IMR-90 (cell line): ENCODE measurements at regions not wholly inside any gene's neighbourhood (a gene's known extent, or its start where the extent isn't known, plus 50 kb on each side); places are given as distances from the start of the nearest gene placed in this dataset.
"Not testable (repeated sequence)": the region's sequence is repeated elsewhere in the genome, so short reads cannot be mapped to it uniquely, and the experiment has no call there.

ENCODE experiments used
- ATAC-seq: fragments of 200-7000 bp; cut with Tn5 transposase; 2 replicates; pipeline ENCODE4 v1.9.1; 2020; ENCODE audit warnings: low read depth, mild to moderate bottlenecking, moderate library complexity
- BruUV-seq: library from RNA; stranded (reverse); fragments of 400-500 nt; replicated peaks from 2 replicates; lab custom pipeline; 2021; lab: Mats Ljungman, UMichigan
- CTCF ChIA-PET: fragments of 300-600 bp; formaldehyde crosslinking; extraction: SDS; loops from one replicate; lab custom pipeline; 2021; ENCODE audit warnings: antibody characterized with exemption; lab: Yijun Ruan, JAX
- POLR2A ChIA-PET: fragments of 300-600 bp; sonication (Branson Sonifier 250); formaldehyde crosslinking; loops from one replicate; lab custom pipeline; 2022; ENCODE audit warnings: antibody characterized with exemption; ENCODE audit not compliant: unreplicated experiment; lab: Charles Lee
- DNase-seq: peaks from one replicate; pipeline ENCODE4 v3.0.0; 2013
- H2AFZ ChIP-seq: replicated peaks from 2 replicates; pipeline ENCODE3; 2013; ENCODE audit warnings: low read length, mild to moderate bottlenecking; ENCODE audit not compliant: poor library complexity
- H2AK5ac ChIP-seq: 2 replicates; pipeline ENCODE4 v1.6.1; 2013; ENCODE audit warnings: low read depth, low read length, inconsistent platforms
- H2AK9ac ChIP-seq: replicated peaks from 2 replicates; pipeline ENCODE3; 2013; ENCODE audit warnings: mild to moderate bottlenecking, low read depth, low read length, moderate library complexity; ENCODE audit not compliant: poor library complexity
- H2BK120ac ChIP-seq: 2 replicates; pipeline ENCODE4 v1.6.1; 2013; ENCODE audit warnings: low read depth, low read length, inconsistent platforms
- H2BK15ac ChIP-seq: 3 replicates; pipeline ENCODE4 v1.6.1; 2013; ENCODE audit warnings: low read depth, low read length, inconsistent platforms
- H2BK20ac ChIP-seq: 2 replicates; pipeline ENCODE4 v1.6.1; 2013; ENCODE audit warnings: low read depth, mild to moderate bottlenecking, inconsistent platforms, low read length, moderate library complexity
- H2BK5ac ChIP-seq: 2 replicates; pipeline ENCODE4 v1.6.1; 2013; ENCODE audit warnings: mild to moderate bottlenecking, low read depth, low read length, inconsistent platforms; ENCODE audit not compliant: poor library complexity, severe bottlenecking
- H3K14ac ChIP-seq: replicated peaks from 2 replicates; pipeline ENCODE4 v1.6.1; 2013; ENCODE audit warnings: low read depth, low read length, inconsistent platforms
- H3K18ac ChIP-seq: 2 replicates; pipeline ENCODE4 v1.6.1; 2013; ENCODE audit warnings: low read depth, low read length, control low read depth
- H3K23ac ChIP-seq: 2 replicates; pipeline ENCODE4 v1.6.1; 2013; ENCODE audit warnings: low read depth, low read length, inconsistent platforms
- H3K27ac ChIP-seq: 2 replicates; pipeline ENCODE4 v1.5.1; 2013; ENCODE audit warnings: mild to moderate bottlenecking, control low read depth, low read length; ENCODE audit not compliant: insufficient read depth
- H3K27me3 ChIP-seq: 2 replicates; pipeline ENCODE4 v1.6.1; 2013; ENCODE audit warnings: low read length; ENCODE audit not compliant: control insufficient read depth, insufficient read depth
- H3K36me3 ChIP-seq: 2 replicates; pipeline ENCODE4 v1.6.1; 2013; ENCODE audit warnings: low read length, mixed read lengths; ENCODE audit not compliant: control insufficient read depth, insufficient read depth
- H3K4ac ChIP-seq: 2 replicates; pipeline ENCODE4 v1.6.1; 2013; ENCODE audit warnings: low read depth, low read length, inconsistent platforms
- H3K4me1 ChIP-seq: 2 replicates; pipeline ENCODE4 v1.6.1; 2013; ENCODE audit warnings: low read length, mixed read lengths; ENCODE audit not compliant: control insufficient read depth, insufficient read depth
- H3K4me2 ChIP-seq: 2 replicates; pipeline ENCODE4 v1.6.1; 2013; ENCODE audit warnings: low read depth, mild to moderate bottlenecking, control low read depth, low read length, moderate library complexity
- H3K4me3 ChIP-seq: 2 replicates; pipeline ENCODE4 v1.5.1; 2013; ENCODE audit warnings: low read depth, mild to moderate bottlenecking, control low read depth, low read length, moderate library complexity; ENCODE audit not compliant: insufficient read depth
- H3K56ac ChIP-seq: 2 replicates; pipeline ENCODE4 v1.6.1; 2013; ENCODE audit warnings: low read length, inconsistent platforms; ENCODE audit not compliant: insufficient read depth; ENCODE audit errors: extremely low read depth
- H3K79me1 ChIP-seq, 2 experiments: 2 replicates each; pipeline ENCODE4 v1.6.1; 2013; ENCODE audit warnings: low read length in 2 of 2, inconsistent platforms in 1 of 2, low read depth in 1 of 2
- H3K9ac ChIP-seq: 2 replicates; pipeline ENCODE4 v1.6.1; 2013; ENCODE audit warnings: low read depth, low read length, control low read depth
- H3K9me1 ChIP-seq: 2 replicates; pipeline ENCODE4 v1.6.1; 2013; ENCODE audit warnings: low read length, inconsistent platforms; ENCODE audit not compliant: insufficient read depth
- H3K9me3 ChIP-seq: 2 replicates; pipeline ENCODE4 v1.6.1; 2013; ENCODE audit warnings: low read length; ENCODE audit not compliant: control insufficient read depth, insufficient read depth
- H4K20me1 ChIP-seq: 2 replicates; pipeline ENCODE4 v1.6.1; 2013; ENCODE audit warnings: low read length, inconsistent platforms; ENCODE audit not compliant: insufficient read depth
- H4K5ac ChIP-seq: 2 replicates; pipeline ENCODE4 v1.6.1; 2013; ENCODE audit warnings: mild to moderate bottlenecking, low read depth, low read length, control low read depth
- H4K8ac ChIP-seq, 2 experiments: 2 replicates each; pipeline ENCODE4 v1.6.1; 2013; ENCODE audit warnings: low read depth in 2 of 2, low read length in 2 of 2, control low read depth in 1 of 2, inconsistent platforms in 1 of 2
- H4K91ac ChIP-seq: 2 replicates; pipeline ENCODE4 v1.6.1; 2013; ENCODE audit warnings: low read depth, low read length, inconsistent platforms; ENCODE audit not compliant: insufficient read depth
- WGBS, 2 experiments: methylation state at CpG; one replicate each; pipeline versions ENCODE4 v1.1.5 to v1.1.7; 2013; ENCODE audit warnings: missing lambda C conversion rate in 2 of 2; ENCODE audit not compliant: insufficient read length in 1 of 2; ENCODE audit errors: extremely low coverage in 2 of 2; 5-methylcytosine and 5-hydroxymethylcytosine counted together
- dilution Hi-C: fragments of 300-500 bp; cut with HindIII; formaldehyde crosslinking; loops from one replicate; pipeline ENCODE4 v1.14.3; 2018; ENCODE audit warnings: low sequenced_read_pairs; ENCODE audit not compliant: unreplicated experiment
- in situ Hi-C: fragments of 300-500 bp; cut with MboI; formaldehyde crosslinking; loops from 3 replicates; pipeline ENCODE4 v1.14.3; 2019; ENCODE audit warnings: low sequenced_read_pairs, inconsistent platforms, mixed read lengths
- intact Hi-C: fragments of 100-400 bp; cut with micrococcal nuclease; formaldehyde crosslinking; loops from 2 replicates; pipeline ENCODE4 v1.10.0; 2022

- H3K27me3 ChIP-seq, H3K9ac ChIP-seq, H2AK5ac ChIP-seq, H3K79me1 ChIP-seq, H2BK15ac ChIP-seq, H3K9me3 ChIP-seq, H4K20me1 ChIP-seq, H3K23ac ChIP-seq, H3K4me3 ChIP-seq, BruUV-seq, H3K14ac ChIP-seq, in situ Hi-C loops, intact Hi-C loops, CTCF ChIA-PET, H2BK120ac ChIP-seq, H4K91ac ChIP-seq, dilution Hi-C loops, H4K5ac ChIP-seq, POLR2A ChIA-PET, H3K27ac ChIP-seq, DNase-seq, ATAC-seq, H2BK5ac ChIP-seq, H2BK20ac ChIP-seq, H3K56ac ChIP-seq, H3K4me2 ChIP-seq, H2AFZ ChIP-seq, H3K4me1 ChIP-seq, H3K9me1 ChIP-seq, H3K18ac ChIP-seq, H3K36me3 ChIP-seq, H3K4ac ChIP-seq, H2AK9ac ChIP-seq, H4K8ac ChIP-seq: not testable (repeated sequence)
- no CpG with 5 or more reads among the region's 6 CpGs for WGBS, 2 experiments
Observed at GRCh38 chr7:65141894-65142293, 135.4 kb upstream of the ERV3-1 start.

DNA sequence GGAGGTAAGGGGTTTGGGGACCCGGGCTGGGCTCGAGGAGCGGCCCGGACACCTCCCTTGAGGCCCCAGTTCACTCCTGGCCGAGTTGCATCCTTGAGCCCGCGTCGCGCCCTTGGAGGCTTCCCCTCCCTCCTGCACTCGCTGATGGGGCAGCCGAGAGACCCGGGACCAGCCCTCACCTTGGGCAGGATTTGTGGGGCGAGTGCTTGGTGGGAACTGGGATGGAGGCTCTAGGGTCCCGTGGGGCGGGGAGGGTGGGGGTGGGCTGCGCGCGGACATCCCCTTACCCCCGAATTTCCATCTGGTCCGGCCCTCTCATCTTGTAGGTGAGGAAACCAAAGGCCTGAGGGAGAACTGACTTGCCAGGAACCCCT, 134.9 kb upstream of the ERV3-1 start:
- POLR2A ChIA-PET, H2BK15ac ChIP-seq, DNase-seq, H3K4me1 ChIP-seq, BruUV-seq, H2AK9ac ChIP-seq, H3K9ac ChIP-seq, H3K9me1 ChIP-seq, in situ Hi-C loops, H3K27me3 ChIP-seq, dilution Hi-C loops, CTCF ChIA-PET, H2BK5ac ChIP-seq, H2AFZ ChIP-seq, H4K91ac ChIP-seq, H3K56ac ChIP-seq, H3K36me3 ChIP-seq, H4K8ac ChIP-seq, H2AK5ac ChIP-seq, H3K18ac ChIP-seq, intact Hi-C loops, H2BK120ac ChIP-seq, H3K23ac ChIP-seq, H3K4ac ChIP-seq, H4K5ac ChIP-seq, H3K4me3 ChIP-seq, H2BK20ac ChIP-seq, H3K4me2 ChIP-seq, H3K27ac ChIP-seq, H3K9me3 ChIP-seq, H4K20me1 ChIP-seq, ATAC-seq, H3K79me1 ChIP-seq, H3K14ac ChIP-seq: not testable (repeated sequence)
- no CpG with 5 or more reads among the region's 20 CpGs for whole genome bisulfite sequencing, 2 experiments
